Astrocyte of the cerebellum (primary cell): ENCODE measurements at regions not wholly inside any gene's neighbourhood (a gene's known extent, or its start where the extent isn't known, plus 50 kb on each side); places are given as distances from the start of the nearest gene placed in this dataset.

Source experiments
- DNase-seq: peaks from one replicate; pipeline ENCODE4 v3.0.0-alpha.2; 2011; ENCODE audit warnings: low read depth
- H3K4me3 ChIP-seq: 2 replicates; pipeline ENCODE4 v1.5.1; 2011; ENCODE audit warnings: mild to moderate bottlenecking, low read depth, low read length, moderate library complexity
- CTCF ChIP-seq: IDR thresholded peaks from 2 replicates; pipeline ENCODE4 v1.5.1; 2012; ENCODE audit warnings: low read length, low read depth, moderate library complexity, mild to moderate bottlenecking; ENCODE audit errors: missing control alignments
- in situ Hi-C: cut with HindIII; loops from 2 replicates; pipeline ENCODE4 v1.10.0; 2017; ENCODE audit warnings: low sequenced_read_pairs

GRCh38 chr22:46054091-46055073 lies 77.4 kb upstream of the WNT7B start:
- in situ Hi-C loops, result no loop called here
- H3K4me3 ChIP-seq, result peak overlapping the region; percentile 46
- DNase-seq, result no peak
- no peak for TF ChIP-seq CTCF

- DNase-seq, result no peak
- in situ Hi-C loops, result no loop called here
- H3K4me3 ChIP-seq, result peak overlapping the region; percentile 44
- TF ChIP-seq CTCF, result no peak
These were observed 78.4 kb upstream of the WNT7B start for GRCh38 chr22:46055181-46055875.

- peak; percentile 9 for TF ChIP-seq CTCF
- no peak for DNase-seq
- peak overlapping the region; percentile 44 for H3K4me3 ChIP-seq
- in situ Hi-C loops, result no loop called here
These were observed 79.1 kb upstream of the WNT7B start for GRCh38 chr22:46055911-46056545.

GRCh38 chr22:46056546-46057245 lies 79.7 kb upstream of the WNT7B start:
- peak overlapping the region; percentile 44 for H3K4me3 ChIP-seq
- DNase-seq, result no peak
- TF ChIP-seq CTCF, result no peak
- in situ Hi-C loops, result no loop called here

GRCh38 chr22:46057246-46058090 lies 80.5 kb upstream of the WNT7B start:
- no peak for DNase-seq
- no peak for TF ChIP-seq CTCF
- in situ Hi-C loops, result no loop called here
- peak overlapping the region; percentile 27 for H3K4me3 ChIP-seq
